GM12874 (cell line): ENCODE measurements at regions not wholly inside any gene's neighbourhood (a gene's known extent, or its start where the extent isn't known, plus 50 kb on each side); places are given as distances from the start of the nearest gene placed in this dataset.

ENCODE experiments used
- TF ChIP-seq, protein P1 (sequence below): IDR thresholded peaks from 2 replicates; pipeline ENCODE4 v1.5.1; 2011; ENCODE audit warnings: low read depth, mild to moderate bottlenecking, control low read depth, low read length, moderate library complexity; ENCODE audit not compliant: insufficient read depth

DNA sequence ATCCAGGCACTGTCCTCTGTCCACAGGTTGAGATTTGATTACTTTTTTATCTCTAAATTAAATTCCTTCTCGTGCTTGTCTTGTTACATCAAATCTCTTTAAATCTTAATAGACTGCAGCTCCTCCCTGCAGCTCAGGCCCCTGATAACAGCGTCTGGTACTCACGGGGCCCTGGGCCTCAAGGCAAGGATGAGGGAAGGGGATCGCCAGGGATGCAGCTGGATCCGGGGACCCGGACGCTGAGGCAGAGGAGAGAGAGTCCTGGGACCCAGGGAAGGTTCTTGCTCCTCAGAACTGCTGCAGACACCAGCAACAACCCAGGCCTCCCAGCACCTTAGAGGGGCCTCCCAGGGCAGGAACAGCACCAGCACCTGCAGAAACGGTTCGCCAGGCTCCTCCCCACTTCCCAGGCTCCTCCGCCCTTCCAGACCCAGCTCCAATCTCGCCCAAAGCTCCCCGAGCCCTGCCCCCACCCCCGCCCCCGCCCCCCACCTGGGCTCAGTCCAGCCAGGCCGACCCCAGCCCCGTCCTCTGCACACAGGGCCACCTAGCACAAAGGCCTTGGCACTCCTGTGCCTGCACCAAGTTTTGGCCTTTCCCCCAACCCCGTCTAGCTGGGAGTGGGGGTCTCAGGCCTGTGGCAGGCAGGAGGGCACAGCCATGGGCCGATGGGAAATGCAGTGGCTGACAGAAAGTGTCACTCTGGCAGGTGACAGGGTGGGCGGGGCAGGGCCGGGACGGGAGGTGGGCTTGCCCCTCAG is 60.3 kb upstream of the GALNT9 start:
- TF ChIP-seq, protein P1, sequence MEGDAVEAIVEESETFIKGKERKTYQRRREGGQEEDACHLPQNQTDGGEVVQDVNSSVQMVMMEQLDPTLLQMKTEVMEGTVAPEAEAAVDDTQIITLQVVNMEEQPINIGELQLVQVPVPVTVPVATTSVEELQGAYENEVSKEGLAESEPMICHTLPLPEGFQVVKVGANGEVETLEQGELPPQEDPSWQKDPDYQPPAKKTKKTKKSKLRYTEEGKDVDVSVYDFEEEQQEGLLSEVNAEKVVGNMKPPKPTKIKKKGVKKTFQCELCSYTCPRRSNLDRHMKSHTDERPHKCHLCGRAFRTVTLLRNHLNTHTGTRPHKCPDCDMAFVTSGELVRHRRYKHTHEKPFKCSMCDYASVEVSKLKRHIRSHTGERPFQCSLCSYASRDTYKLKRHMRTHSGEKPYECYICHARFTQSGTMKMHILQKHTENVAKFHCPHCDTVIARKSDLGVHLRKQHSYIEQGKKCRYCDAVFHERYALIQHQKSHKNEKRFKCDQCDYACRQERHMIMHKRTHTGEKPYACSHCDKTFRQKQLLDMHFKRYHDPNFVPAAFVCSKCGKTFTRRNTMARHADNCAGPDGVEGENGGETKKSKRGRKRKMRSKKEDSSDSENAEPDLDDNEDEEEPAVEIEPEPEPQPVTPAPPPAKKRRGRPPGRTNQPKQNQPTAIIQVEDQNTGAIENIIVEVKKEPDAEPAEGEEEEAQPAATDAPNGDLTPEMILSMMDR = no peak

DNA sequence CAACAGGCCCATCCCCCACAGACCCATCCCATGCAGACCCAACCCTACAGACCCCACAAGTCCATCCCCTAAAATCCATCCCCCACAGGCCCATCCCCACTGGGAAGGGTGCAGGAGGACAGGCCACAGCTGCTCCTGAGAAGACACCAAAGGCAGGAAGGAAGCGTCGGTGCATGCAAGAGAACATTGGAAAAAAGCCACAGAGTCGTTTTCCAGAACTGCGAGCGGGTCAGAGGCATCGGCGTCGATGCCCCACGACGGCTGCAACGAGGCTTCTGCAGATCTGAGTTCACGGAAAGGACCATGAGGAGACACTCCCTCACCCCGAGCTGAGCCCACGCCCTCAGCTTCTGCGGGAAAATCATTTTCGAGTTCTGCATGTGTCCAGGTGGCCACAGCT is 59.6 kb upstream of the GALNT9 start:
- TF ChIP-seq, protein P1 = no peak

DNA sequence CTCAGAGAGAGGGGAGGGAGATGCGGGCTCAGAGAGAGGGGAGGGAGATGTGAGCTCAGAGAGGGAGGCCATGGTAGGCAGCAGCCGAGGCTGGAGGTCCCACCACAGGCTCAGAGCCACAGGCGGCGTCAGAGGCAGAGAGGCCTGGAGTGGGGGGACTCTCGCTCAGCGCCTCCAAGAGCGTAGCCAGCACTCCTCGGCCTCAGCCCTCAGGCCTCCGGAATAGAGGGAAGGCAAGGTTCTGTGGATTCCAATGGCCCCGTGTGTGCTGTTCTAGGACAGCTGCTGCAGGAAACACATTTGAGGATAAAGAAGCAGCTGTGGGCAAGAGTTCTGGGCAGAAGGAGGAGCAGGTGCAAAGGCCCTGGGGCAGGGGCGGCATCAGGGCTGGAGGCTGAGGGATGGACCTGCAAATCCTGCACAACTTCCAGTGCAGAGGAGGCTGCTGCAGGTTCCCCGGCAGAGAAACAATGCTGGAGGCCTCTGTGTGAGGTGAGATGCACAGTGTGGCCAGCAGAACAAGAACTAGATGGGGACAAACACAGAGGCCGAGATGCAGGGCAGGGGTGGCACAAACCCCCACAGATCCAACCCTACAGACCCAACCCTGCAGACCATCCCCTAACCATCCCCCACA is 59.1 kb upstream of the GALNT9 start:
- TF ChIP-seq, protein P1 = no peak

DNA sequence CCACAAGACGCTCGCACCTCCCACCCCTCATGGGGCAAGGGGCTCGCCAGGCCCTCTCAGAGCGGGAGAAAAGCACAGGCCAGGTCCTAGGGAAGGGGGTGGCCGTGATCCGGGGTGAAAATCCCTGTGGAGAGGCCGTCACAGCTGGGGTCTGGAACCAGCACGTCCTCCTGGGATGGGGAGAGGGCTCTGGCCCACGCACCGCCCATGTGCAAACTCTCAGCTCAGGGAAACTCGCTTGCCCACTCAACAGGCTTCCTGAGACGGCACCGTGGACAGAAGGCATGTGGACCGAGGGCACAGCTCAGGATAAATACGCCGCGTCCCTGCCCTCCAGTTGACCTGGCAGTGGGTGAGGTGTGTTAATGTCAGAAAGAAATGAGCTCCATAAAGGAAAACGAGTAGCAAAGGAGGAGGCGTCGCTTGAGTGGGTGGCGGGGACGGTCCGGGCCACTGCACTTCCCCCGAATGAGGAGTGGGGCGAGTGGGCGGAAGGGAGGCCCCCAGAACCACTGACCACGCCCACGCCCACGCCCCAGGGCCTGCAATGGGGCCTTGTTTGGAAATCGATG is 57.6 kb upstream of the GALNT9 start:
- TF ChIP-seq, protein P1 = no peak

DNA sequence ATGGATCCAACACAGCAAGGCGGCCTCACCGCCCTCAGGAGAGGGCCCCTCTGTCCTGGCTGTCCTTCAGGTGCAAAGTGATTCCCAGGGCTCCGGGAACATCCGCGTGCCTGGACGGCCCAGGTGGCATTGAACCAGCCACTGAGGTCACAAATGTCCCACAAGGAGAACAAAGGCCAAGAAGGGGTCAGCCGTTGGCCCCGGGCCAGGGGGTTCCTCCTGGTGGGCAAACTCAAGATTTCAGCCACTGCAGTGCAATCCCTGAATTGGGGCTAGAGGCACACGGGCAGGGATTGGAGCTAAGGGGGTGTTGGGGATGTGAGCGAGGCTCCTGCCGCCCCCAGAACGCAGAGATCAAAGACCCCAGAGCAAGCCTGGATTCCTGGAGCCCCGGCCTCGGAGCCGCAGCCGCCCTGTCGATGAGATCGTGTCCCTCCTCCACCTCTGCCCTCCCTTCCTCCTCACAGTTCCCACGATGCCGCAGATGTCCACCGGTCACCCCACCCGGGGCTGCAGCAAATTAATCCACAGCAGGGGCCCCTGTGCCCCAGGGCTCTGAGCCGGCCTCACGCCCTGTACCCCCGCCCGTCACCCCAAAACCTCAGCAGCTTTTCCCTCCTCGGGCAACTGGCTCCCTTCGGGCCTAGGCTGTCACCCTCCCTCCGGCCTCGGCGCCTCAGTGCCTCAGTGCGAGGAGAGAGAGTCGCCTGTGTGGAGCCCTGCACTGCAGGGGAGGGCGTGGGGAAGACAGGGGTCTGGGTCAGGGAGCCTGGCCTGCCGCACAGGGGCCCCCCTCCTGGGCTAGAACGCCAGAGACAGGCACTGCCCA is 56.7 kb upstream of the GALNT9 start:
- TF ChIP-seq, protein P1 = no peak

DNA sequence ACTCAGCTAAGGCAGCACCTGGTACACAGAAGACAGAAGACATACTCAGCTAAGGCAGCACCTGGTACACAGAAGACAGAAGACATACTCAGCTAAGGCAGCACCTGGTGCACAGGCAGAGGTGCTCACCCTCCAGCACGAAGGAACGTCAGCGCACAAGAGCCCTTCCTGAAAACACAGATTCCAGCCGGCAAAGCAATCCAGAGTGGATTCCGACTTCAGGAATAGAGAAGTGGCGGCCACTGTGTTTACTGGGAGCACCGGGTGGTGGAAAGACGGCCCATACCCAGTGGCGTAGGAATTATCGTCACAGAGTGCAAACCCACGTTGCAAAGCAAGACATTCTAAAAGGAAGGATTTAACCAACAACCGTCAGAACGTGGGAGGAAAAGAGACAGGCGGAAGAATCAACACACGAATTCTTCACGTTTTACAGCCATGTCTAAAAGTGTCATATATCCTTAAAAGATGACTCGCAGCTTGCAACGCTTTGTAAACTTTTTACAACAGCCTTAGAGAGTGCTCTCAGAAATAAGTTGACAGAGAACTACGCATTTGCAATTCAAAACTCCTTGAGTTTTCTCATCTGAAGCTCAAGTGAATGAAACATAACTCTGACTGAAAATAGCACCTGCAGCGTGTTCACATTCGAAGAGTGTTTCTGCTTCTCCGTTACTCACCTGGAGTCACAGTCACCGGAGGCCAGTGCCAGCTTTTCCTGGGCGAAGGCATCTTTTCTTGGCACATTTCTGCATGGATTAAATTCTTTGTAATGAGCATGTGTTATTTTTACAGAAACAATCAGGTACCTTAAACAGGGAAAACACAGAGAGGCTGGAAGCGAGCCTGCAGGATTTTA is 55.8 kb upstream of the GALNT9 start:
- TF ChIP-seq, protein P1 = no peak
